PC-9 (cell line): ENCODE measurements at regions not wholly inside any gene's neighbourhood (a gene's known extent, or its start where the extent isn't known, plus 50 kb on each side); places are given as distances from the start of the nearest gene placed in this dataset.

Experiments
- BruUV-seq: library from RNA; stranded (reverse); fragments of 400-500 nt; replicated peaks from 2 replicates; lab custom pipeline; 2021; lab: Mats Ljungman, UMichigan
- CTCF ChIA-PET: fragments of 300-600 bp; sonication (Branson Sonifier 250); formaldehyde crosslinking; loops from one replicate; lab custom pipeline; 2022; ENCODE audit warnings: antibody characterized with exemption; lab: Charles Lee
- POLR2A ChIA-PET: fragments of 300-600 bp; sonication (Branson Sonifier 250); formaldehyde crosslinking; loops from one replicate; lab custom pipeline; 2022; ENCODE audit warnings: antibody characterized with exemption; ENCODE audit not compliant: unreplicated experiment; lab: Charles Lee
- DNase-seq, 2 experiments: peaks; one replicate each; pipeline versions ENCODE4 v3.0.0 to v3.0.0-alpha.2; 2015 to 2022; ENCODE audit warnings: mixed read lengths in 1 of 2
- H2AFZ ChIP-seq: fragments of 200-600 bp; sonication (generic); 2 replicates; pipeline ENCODE4 v1.8.1; 2017; ENCODE audit warnings: antibody characterized with exemption
- H3F3A ChIP-seq: fragments of 200-600 bp; sonication (generic); 2 replicates; pipeline ENCODE4 v1.8.1; 2017; ENCODE audit warnings: antibody characterized with exemption, mild to moderate bottlenecking, low read depth; ENCODE audit not compliant: insufficient read depth
- H3K27ac ChIP-seq: fragments of 200-600 bp; sonication (generic); 2 replicates; pipeline ENCODE4 v1.6.1; 2016; ENCODE audit warnings: mixed run types
- H3K27me3 ChIP-seq: fragments of 200-600 bp; sonication (generic); 2 replicates; pipeline ENCODE4 v1.6.1; 2016; ENCODE audit warnings: low read depth, mixed run types; ENCODE audit not compliant: insufficient read depth
- H3K36me3 ChIP-seq: fragments of 200-600 bp; sonication (generic); 2 replicates; pipeline ENCODE4 v1.6.1; 2016; ENCODE audit warnings: low read depth, mixed run types
- H3K4me1 ChIP-seq: fragments of 200-600 bp; sonication (generic); replicated peaks from 2 replicates; pipeline ENCODE4 v1.6.1; 2016; ENCODE audit warnings: mixed run types; ENCODE audit not compliant: insufficient read depth
- H3K4me2 ChIP-seq: fragments of 200-600 bp; sonication (generic); 2 replicates; pipeline ENCODE4 v1.6.1; 2017; ENCODE audit warnings: mixed run types
- H3K4me3 ChIP-seq: fragments of 200-600 bp; sonication (generic); 2 replicates; pipeline ENCODE4 v1.6.1; 2016; ENCODE audit warnings: mixed run types
- H3K79me2 ChIP-seq: fragments of 200-600 bp; sonication (generic); 2 replicates; pipeline ENCODE4 v1.6.1; 2017; ENCODE audit warnings: low read depth, mixed run types
- H3K9me2 ChIP-seq: fragments of 200-600 bp; sonication (generic); 2 replicates; pipeline ENCODE4 v1.8.1; 2017; ENCODE audit warnings: mild to moderate bottlenecking; ENCODE audit not compliant: insufficient read depth
- H3K9me3 ChIP-seq: fragments of 200-600 bp; sonication (generic); 2 replicates; pipeline ENCODE4 v1.8.1; 2016; ENCODE audit warnings: low read depth; ENCODE audit not compliant: insufficient read depth
- H4K20me1 ChIP-seq: fragments of 200-600 bp; sonication (generic); 2 replicates; pipeline ENCODE4 v1.8.1; 2017; ENCODE audit not compliant: insufficient read depth
- CTCF ChIP-seq: fragments of 200-600 bp; sonication (generic); conservative IDR thresholded peaks from 2 replicates; pipeline ENCODE4 v1.6.1; 2017; ENCODE audit warnings: mixed run types, antibody characterized with exemption, mild to moderate bottlenecking, moderate library complexity
- EZH2 ChIP-seq: fragments of 200-600 bp; sonication (generic); IDR thresholded peaks from 2 replicates; pipeline ENCODE4 v1.8.0; 2017; ENCODE audit warnings: antibody characterized with exemption, low read depth
- intact Hi-C: fragments of 100-400 bp; cut with micrococcal nuclease; formaldehyde crosslinking; loops from one replicate; pipeline ENCODE4 v1.10.0; 2022; ENCODE audit not compliant: unreplicated experiment

- H3K4me1 ChIP-seq: no peaks in the 10 kb centered on the region
- peaks cover 6% of the 10 kb centered on the region; the same call in 1 of the 2 replicates for H3K9me3 ChIP-seq
- peaks cover 78% of the 10 kb centered on the region for H3K27me3 ChIP-seq
- CTCF ChIA-PET: no interaction called here
- POLR2A ChIA-PET: no interaction called here
- no peaks in the 10 kb centered on the region for H3F3A ChIP-seq
- intact Hi-C loops: no loop called here
- TF ChIP-seq EZH2 (no peak), CTCF (no peak)
- no peaks in the 10 kb centered on the region for H3K9me2 ChIP-seq
- no peak overlapping the region for H2AFZ ChIP-seq
- no peaks in the 10 kb centered on the region for H3K36me3 ChIP-seq
- H3K27ac ChIP-seq: no peak overlapping the region
- no TSS peak for BruUV-seq
- no peaks in the 10 kb centered on the region for H3K79me2 ChIP-seq
- no peak for DNase-seq
- H3K4me3 ChIP-seq: no peak overlapping the region
- no peaks in the 10 kb centered on the region for H4K20me1 ChIP-seq
- no peak overlapping the region for H3K4me2 ChIP-seq
Measured at GRCh38 chr12:124213666-124214347, 81.1 kb upstream of the RFLNA start.

DNA sequence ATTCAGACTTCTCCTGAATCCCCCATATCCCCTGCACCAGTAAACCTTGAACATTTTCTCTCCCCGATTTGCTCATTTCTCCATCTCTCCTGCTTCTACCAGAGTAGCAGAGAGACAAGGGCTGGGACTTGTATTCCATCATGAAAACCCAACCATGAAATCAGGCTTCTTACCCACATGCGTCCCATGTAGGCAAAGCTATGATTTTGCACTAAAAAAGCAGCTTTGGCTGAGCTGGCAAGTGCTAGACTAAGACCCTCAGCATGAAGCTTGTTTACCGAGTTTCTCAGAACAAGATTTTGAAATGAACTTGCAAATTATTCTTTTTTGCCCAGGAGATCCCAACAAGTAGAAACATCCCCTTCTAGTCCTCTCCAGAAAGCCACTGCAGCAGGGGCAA, 80.3 kb upstream of the RFLNA start:
- BruUV-seq: no TSS peak
- Histone ChIP-seq H3K9me3 (peaks cover 6% of the 10 kb centered on the region; the same call in 1 of the 2 replicates), H3K4me1 (no peaks in the 10 kb centered on the region), H4K20me1 (no peaks in the 10 kb centered on the region), H3K9me2 (no peaks in the 10 kb centered on the region), H3K79me2 (no peaks in the 10 kb centered on the region), H3K27me3 (peaks cover 86% of the 10 kb centered on the region), H3K36me3 (no peaks in the 10 kb centered on the region), H3K4me2 (no peak overlapping the region), H2AFZ (no peak overlapping the region), H3F3A (no peaks in the 10 kb centered on the region), H3K4me3 (no peak overlapping the region), H3K27ac (no peak overlapping the region)
- intact Hi-C loops: no loop called here
- no peak for TF ChIP-seq CTCF
- no peak for TF ChIP-seq EZH2
- ChIA-PET POLR2A (no interaction called here), CTCF (no interaction called here)
- DNase-seq: no peak

GRCh38 chr12:124216966-124217365, 77.9 kb upstream of the RFLNA start:
- Histone ChIP-seq H3K27ac (no peak overlapping the region), H3F3A (no peaks in the 10 kb centered on the region), H3K9me3 (peaks cover 6% of the 10 kb centered on the region; the same call in 1 of the 2 replicates), H3K79me2 (no peaks in the 10 kb centered on the region), H4K20me1 (no peaks in the 10 kb centered on the region), H3K4me3 (no peak overlapping the region), H3K4me2 (no peak overlapping the region), H2AFZ (no peak overlapping the region), H3K36me3 (no peaks in the 10 kb centered on the region), H3K27me3 (peaks cover 89% of the 10 kb centered on the region), H3K4me1 (no peaks in the 10 kb centered on the region), H3K9me2 (no peaks in the 10 kb centered on the region)
- no TSS peak for BruUV-seq
- intact Hi-C loops: no loop called here
- CTCF ChIA-PET: no interaction called here
- no peak for DNase-seq
- POLR2A ChIA-PET: no interaction called here
- TF ChIP-seq EZH2 (no peak), CTCF (no peak)
